ENCODE measurements at regions not wholly inside any gene's neighbourhood (a gene's known extent, or its start where the extent isn't known, plus 50 kb on each side); places are given as distances from the start of the nearest gene placed in this dataset.

- H3K4me3 ChIP-seq (ENCODE audit: low read depth, low read length), result no peak overlapping the region
- TF ChIP-seq, protein P1, sequence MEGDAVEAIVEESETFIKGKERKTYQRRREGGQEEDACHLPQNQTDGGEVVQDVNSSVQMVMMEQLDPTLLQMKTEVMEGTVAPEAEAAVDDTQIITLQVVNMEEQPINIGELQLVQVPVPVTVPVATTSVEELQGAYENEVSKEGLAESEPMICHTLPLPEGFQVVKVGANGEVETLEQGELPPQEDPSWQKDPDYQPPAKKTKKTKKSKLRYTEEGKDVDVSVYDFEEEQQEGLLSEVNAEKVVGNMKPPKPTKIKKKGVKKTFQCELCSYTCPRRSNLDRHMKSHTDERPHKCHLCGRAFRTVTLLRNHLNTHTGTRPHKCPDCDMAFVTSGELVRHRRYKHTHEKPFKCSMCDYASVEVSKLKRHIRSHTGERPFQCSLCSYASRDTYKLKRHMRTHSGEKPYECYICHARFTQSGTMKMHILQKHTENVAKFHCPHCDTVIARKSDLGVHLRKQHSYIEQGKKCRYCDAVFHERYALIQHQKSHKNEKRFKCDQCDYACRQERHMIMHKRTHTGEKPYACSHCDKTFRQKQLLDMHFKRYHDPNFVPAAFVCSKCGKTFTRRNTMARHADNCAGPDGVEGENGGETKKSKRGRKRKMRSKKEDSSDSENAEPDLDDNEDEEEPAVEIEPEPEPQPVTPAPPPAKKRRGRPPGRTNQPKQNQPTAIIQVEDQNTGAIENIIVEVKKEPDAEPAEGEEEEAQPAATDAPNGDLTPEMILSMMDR (IDR thresholded peaks at IDR 0.05; ENCODE audit: insufficient read depth, low read depth, low read length, missing control alignments), result no peak
- no peak for DNase-seq (ENCODE audit: low read depth)
Measured at GRCh38 chr6:63475707-63476106, 96.6 kb upstream of the LOC128125822 start.

DNA sequence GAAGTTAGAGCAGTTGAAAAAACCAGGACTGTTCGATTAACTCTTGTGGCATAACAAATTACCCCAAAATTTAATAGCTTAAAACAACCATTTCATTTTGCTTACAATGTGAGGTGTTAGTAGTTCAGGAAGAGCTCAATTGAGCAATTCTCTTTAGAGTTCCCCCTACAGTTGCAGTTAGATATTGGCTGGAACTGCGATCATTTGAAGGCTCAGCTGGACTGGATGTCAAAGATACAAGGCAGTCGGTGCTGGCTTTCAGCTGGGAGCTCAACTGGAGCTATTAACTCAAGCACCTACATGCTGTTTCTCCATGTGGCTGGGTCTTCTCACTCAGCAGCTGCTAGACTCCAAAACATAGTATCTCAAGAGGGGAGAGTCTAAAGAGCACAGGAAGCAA is 96.0 kb upstream of the LOC128125822 start:
- no peak overlapping the region for H3K4me3 ChIP-seq (ENCODE audit: low read depth, low read length)
- TF ChIP-seq, protein P1 (IDR thresholded peaks at IDR 0.05; ENCODE audit: insufficient read depth, low read depth, low read length, missing control alignments), result no peak
- no peak for DNase-seq (ENCODE audit: low read depth)

GRCh38 chr6:63477422-63478040 is 94.7 kb upstream of the LOC128125822 start:
- TF ChIP-seq, protein P1 (IDR thresholded peaks at IDR 0.05; ENCODE audit: insufficient read depth, low read depth, low read length, missing control alignments), result no peak
- H3K4me3 ChIP-seq (ENCODE audit: low read depth, low read length), result no peak overlapping the region
- DNase-seq (ENCODE audit: low read depth), result no peak

DNA sequence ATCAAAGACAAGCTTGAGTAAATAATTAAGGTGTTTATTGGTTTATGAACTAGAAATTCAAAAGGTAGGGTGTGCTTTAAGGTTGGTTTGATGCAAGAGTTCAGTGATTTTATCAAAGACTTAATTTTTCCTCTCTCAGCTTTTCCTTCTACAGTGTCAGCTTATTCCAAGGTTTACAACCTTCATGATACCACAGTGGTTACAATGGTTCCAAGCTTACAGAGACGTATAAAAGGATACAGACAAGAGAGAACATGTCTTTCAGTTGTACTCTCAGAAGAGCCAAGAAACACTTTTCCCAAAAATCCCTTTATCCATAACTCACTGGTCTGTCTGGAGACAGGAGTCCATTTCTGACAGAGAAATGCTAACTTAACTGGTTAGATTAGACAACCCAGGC is 93.5 kb upstream of the LOC128125822 start:
- TF ChIP-seq, protein P1 (IDR thresholded peaks at IDR 0.05; ENCODE audit: insufficient read depth, low read depth, low read length, missing control alignments), result no peak
- DNase-seq (ENCODE audit: low read depth), result no peak
- no peak overlapping the region for H3K4me3 ChIP-seq (ENCODE audit: low read depth, low read length)

DNA sequence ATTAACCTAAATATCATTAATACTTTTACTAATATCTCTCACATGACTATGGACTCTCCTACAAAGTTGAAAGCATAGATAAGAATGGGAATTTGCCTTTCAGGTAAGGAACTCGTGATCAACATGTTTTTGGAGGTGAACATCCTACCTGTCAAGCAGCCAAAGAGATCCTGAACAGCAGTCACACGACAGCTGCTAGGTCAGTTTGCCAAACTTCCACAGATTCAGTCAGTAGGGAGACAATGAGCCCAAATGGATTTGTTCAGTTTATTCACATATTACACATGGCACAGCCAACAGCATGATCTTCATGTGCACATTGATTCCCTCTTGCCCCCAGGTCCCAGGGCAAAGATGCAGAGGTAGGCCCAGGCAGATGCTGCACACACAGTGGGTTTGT is 86.1 kb upstream of the LOC128125822 start:
- H3K4me3 ChIP-seq (ENCODE audit: low read depth, low read length), result no peak overlapping the region
- TF ChIP-seq, protein P1 (IDR thresholded peaks at IDR 0.05; ENCODE audit: insufficient read depth, low read depth, low read length, missing control alignments), result no peak
- no peak for DNase-seq (ENCODE audit: low read depth)

- no peak overlapping the region for H3K4me3 ChIP-seq (ENCODE audit: low read depth, low read length)
- TF ChIP-seq, protein P1 (IDR thresholded peaks at IDR 0.05; ENCODE audit: insufficient read depth, low read depth, low read length, missing control alignments), result no peak
- DNase-seq (ENCODE audit: low read depth), result no peak
Measured at GRCh38 chr6:63487103-63487813, 85.0 kb upstream of the LOC128125822 start.
